ENCODE measurements at regions not wholly inside any gene's neighbourhood (a gene's known extent, or its start where the extent isn't known, plus 50 kb on each side); places are given as distances from the start of the nearest gene placed in this dataset.

DNA sequence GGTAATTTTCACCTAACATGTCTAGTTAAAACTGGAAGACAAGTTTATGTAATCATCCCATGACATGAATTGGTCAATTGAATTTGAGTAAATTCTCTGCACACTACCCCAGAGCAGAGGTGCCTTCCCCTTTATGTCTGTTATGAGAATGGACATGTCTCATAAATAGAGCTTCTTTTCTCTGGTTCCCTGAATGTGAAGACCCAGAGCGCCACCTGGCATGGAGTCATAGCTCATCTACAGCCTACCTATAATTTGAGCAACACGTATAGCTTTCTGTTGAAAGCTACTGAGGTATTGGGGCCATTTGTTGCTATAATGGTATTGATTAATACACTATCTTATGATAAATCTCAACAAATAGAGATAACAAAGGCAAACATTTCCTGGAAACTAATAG lies 626.5 kb upstream of the GALNTL6 start:
- no peak for TF ChIP-seq GATA2 (IDR thresholded peaks at IDR 0.05; ENCODE audit: low read depth, low read length)
- no peak for TF ChIP-seq GATA3 (IDR thresholded peaks at IDR 0.05; ENCODE audit: low read depth, low read length)

Measured in SH-SY5Y (cell line).